HG02840 (cell line): ENCODE measurements at regions not wholly inside any gene's neighbourhood (a gene's known extent, or its start where the extent isn't known, plus 50 kb on each side); places are given as distances from the start of the nearest gene placed in this dataset.
"Not testable (repeated sequence)": the region's sequence is repeated elsewhere in the genome, so short reads cannot be mapped to it uniquely, and the experiment has no call there.

Experiments used
- ATAC-seq: cut with Tn5 transposase; IDR thresholded peaks from one replicate; pipeline ENCODE4 v1.9.1; 2021; ENCODE audit warnings: mild to moderate bottlenecking, moderate library complexity, moderate number of reproducible peaks; ENCODE audit not compliant: unreplicated experiment, low FRiP score

DNA sequence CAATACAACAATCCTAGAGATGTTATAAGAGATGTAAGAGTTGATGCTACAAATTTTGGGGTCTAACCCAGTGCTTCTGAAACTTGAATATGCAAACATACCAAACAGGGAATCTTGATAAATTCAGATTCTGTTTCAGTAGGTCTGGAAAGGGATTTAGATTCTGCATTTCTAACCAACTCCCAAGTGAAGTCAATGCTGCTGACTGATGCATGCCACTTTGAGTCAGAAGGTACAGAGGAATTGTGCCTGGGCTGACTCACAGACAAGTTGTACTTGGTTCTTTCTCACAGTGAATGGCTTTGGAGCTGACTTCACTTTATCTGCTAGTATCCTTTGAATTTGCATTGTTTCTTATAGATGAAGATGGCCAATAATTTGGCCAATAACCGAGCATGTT is 973.9 kb downstream of the PRIM2 start:
- not testable (repeated sequence) for ATAC-seq

DNA sequence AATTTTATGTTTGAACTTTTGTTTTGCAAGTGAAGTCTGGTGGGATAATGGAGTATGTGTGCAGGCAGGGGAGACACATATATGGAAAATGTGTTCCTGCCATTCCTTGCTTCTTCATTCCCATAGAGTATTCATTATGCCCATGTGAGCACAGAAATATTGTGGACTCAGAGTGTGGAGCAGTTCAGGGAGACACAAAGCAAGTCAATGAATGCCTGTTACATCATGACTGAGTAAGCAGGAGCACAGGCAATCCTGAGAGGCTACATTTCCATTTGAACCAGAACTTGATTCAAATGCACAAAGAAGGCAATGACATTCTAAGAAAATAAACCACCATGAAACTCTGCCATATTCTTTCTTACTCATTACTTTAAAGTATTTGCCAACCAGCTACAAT is 990.5 kb downstream of the PRIM2 start:
- ATAC-seq, result not testable (repeated sequence)

DNA sequence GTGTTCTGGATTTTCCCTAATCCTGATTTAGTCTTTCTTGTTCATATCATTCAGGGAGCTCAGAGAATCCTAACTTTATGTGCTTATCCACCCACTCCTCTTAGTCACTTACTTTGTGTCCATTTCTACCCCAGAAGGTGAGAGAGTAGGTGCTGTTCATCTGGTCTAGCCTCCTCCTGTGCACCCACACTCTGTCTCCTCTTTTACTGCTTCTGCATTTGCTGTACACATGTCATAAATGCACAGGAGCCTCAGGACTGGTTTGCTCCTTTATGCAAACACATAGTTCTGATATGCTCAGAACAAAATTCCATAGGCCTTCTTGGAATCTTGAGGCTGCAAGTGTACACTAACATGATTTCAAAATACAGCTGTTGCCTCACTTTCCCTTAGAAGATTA is 1014.7 kb downstream of the PRIM2 start:
- not testable (repeated sequence) for ATAC-seq

DNA sequence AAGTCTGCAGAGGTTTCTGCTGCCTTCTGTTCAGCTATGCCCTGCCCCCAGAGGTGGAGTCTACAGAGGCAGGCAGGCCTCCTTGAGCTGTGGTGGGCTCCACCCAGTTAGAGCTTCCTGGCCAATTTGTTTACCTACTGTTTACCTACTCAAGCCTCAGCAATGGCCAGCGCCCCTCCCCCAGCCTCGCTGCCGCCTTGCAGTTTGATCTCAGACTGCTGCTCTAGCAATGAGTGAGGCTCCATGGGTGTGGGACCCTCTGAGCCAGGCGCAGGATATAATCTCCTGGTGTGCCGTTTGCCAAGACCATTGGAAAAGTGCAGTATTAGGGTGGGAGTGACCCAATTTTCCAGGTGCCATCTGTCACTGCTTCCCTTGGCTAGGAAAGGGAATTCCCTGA is 1024.9 kb downstream of the PRIM2 start:
- not testable (repeated sequence) for ATAC-seq

GRCh38 chr6:58347534-58347933 is 1030.1 kb downstream of the PRIM2 start:
- ATAC-seq, result not testable (repeated sequence)

DNA sequence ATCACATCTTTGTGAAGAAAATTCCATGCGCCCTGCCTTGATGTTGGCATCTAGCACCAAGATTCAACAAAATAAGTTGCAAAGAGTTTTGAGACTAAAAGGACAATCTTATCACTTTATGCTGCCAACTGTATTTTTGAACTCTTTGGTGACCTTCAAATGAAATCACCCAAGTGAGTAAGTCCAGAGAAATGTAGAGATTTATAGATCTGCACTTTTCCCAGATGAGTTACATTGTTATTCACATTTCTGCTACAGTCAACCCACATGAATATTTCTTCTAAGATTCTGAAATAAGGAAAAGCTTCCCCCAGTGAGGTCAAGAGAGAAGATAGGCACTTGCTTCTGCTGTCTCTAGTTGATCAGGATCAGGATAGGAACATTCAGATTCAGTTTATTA is 1034.2 kb downstream of the PRIM2 start:
- ATAC-seq, result not testable (repeated sequence)

GRCh38 chr6:58358452-58358851 is 1041.0 kb downstream of the PRIM2 start:
- not testable (repeated sequence) for ATAC-seq

GRCh38 chr6:58365856-58366255 is 1048.4 kb downstream of the PRIM2 start:
- ATAC-seq, result not testable (repeated sequence)

DNA sequence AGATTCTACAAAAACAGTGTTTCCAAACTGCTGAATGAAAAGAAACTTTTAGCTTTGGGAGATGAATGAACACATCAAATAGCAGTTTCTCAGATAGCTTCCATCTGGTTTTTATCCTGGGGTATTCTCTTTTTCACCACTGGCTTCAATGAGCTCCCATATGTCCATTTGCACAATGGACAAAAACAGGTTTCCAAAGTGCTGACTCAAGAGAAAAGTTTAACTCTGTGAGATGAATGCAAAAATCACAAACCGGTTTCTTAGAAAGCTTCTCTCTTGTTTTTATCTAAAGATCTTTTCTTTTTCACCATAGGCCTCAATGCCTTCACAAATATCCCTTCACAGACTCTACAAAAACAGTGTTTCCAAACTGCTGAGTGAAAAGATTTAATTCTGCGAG is 1089.2 kb downstream of the PRIM2 start:
- ATAC-seq, result not testable (repeated sequence)

GRCh38 chr6:58419321-58419720 is 1101.9 kb downstream of the PRIM2 start:
- no peak for ATAC-seq
